ENCODE measurements at regions not wholly inside any gene's neighbourhood (a gene's known extent, or its start where the extent isn't known, plus 50 kb on each side); places are given as distances from the start of the nearest gene placed in this dataset.
"Not testable (repeated sequence)": the region's sequence is repeated elsewhere in the genome, so short reads cannot be mapped to it uniquely, and the experiment has no call there.

- no peak for DNase-seq (ENCODE audit: low read depth)
Measured at GRCh38 chr5:89556215-89556913, 673.4 kb upstream of the MEF2C start.

- no peak for DNase-seq (ENCODE audit: low read depth)
Measured at GRCh38 chr5:89546657-89547056, 663.7 kb upstream of the MEF2C start.

- no peak for DNase-seq (ENCODE audit: low read depth)
Measured at GRCh38 chr5:89545626-89546025, 662.6 kb upstream of the MEF2C start.

- DNase-seq (ENCODE audit: low read depth): no peak
Measured at GRCh38 chr5:89545076-89545475, 662.1 kb upstream of the MEF2C start.

- DNase-seq (ENCODE audit: low read depth): no peak
Measured at GRCh38 chr5:89542736-89543135, 659.8 kb upstream of the MEF2C start.

- DNase-seq (ENCODE audit: low read depth): no peak
Measured at GRCh38 chr5:89537800-89538199, 654.8 kb upstream of the MEF2C start.

- DNase-seq (ENCODE audit: low read depth): no peak
Measured at GRCh38 chr5:89536020-89536419, 653.0 kb upstream of the MEF2C start.

GRCh38 chr5:89535411-89535810, 652.4 kb upstream of the MEF2C start:
- no peak for DNase-seq (ENCODE audit: low read depth)

GRCh38 chr5:89534331-89534730, 651.3 kb upstream of the MEF2C start:
- DNase-seq (ENCODE audit: low read depth): no peak

GRCh38 chr5:89524785-89525184, 641.8 kb upstream of the MEF2C start:
- DNase-seq (ENCODE audit: low read depth): no peak

GRCh38 chr5:89523867-89524266, 640.9 kb upstream of the MEF2C start:
- not testable (repeated sequence) for DNase-seq (ENCODE audit: low read depth)

GRCh38 chr5:89520771-89521170, 637.8 kb upstream of the MEF2C start:
- DNase-seq (ENCODE audit: low read depth): no peak

- no peak for DNase-seq (ENCODE audit: low read depth)
Measured at GRCh38 chr5:89513299-89514044, 630.5 kb upstream of the MEF2C start.

- DNase-seq (ENCODE audit: low read depth): no peak
Measured at GRCh38 chr5:89504051-89504450, 621.1 kb upstream of the MEF2C start.

GRCh38 chr5:89499787-89500186, 616.8 kb upstream of the MEF2C start:
- DNase-seq (ENCODE audit: low read depth): no peak

- no peak for DNase-seq (ENCODE audit: low read depth)
Measured at GRCh38 chr5:89498699-89499098, 615.7 kb upstream of the MEF2C start.

- no peak for DNase-seq (ENCODE audit: low read depth)
Measured at GRCh38 chr5:89493414-89493813, 610.4 kb upstream of the MEF2C start.

GRCh38 chr5:89484962-89485361, 602.0 kb upstream of the MEF2C start:
- no peak for DNase-seq (ENCODE audit: low read depth)

- no peak for DNase-seq (ENCODE audit: low read depth)
Measured at GRCh38 chr5:89480406-89481007, 597.5 kb upstream of the MEF2C start.

- DNase-seq (ENCODE audit: low read depth): no peak
Measured at GRCh38 chr5:89478851-89479250, 595.9 kb upstream of the MEF2C start.

GRCh38 chr5:89473196-89473595, 590.2 kb upstream of the MEF2C start:
- no peak for DNase-seq (ENCODE audit: low read depth)

GRCh38 chr5:89471541-89471940, 588.6 kb upstream of the MEF2C start:
- DNase-seq (ENCODE audit: low read depth): no peak

GRCh38 chr5:89471115-89471514, 588.1 kb upstream of the MEF2C start:
- DNase-seq (ENCODE audit: low read depth): no peak

All from activated gamma-delta T cell treated with anti-CD3 and anti-CD28 coated beads, Interleukin-2, amount 50 U/mL, for 16 hours (primary cell).